Mesenchymal stem cell (in vitro differentiated cells and primary cell): ENCODE measurements at regions not wholly inside any gene's neighbourhood (a gene's known extent, or its start where the extent isn't known, plus 50 kb on each side); places are given as distances from the start of the nearest gene placed in this dataset.

Experiments
- DNase-seq: peaks from one replicate; pipeline ENCODE4 v3.0.0-alpha.2; 2013
- H2AFZ ChIP-seq: one replicate; pipeline ENCODE4 v1.6.1; 2013; ENCODE audit warnings: low read depth, mild to moderate bottlenecking, control low read depth, inconsistent platforms, low read length, moderate library complexity
- H2AK5ac ChIP-seq: 2 replicates; pipeline ENCODE4 v1.6.1; 2013; ENCODE audit warnings: low read length, moderate library complexity, mild to moderate bottlenecking, inconsistent platforms; ENCODE audit not compliant: severe bottlenecking
- H2BK120ac ChIP-seq: one replicate; pipeline ENCODE4 v1.6.1; 2013; ENCODE audit warnings: low read depth, mild to moderate bottlenecking, inconsistent platforms, low read length, moderate library complexity
- H2BK12ac ChIP-seq, 2 experiments: one replicate each; pipeline ENCODE4 v1.6.1; 2013; ENCODE audit warnings: inconsistent platforms in 2 of 2, low read length in 2 of 2, mild to moderate bottlenecking in 2 of 2, moderate library complexity in 2 of 2, control low read depth in 1 of 2
- H2BK15ac ChIP-seq: one replicate; pipeline ENCODE4 v1.6.1; 2013; ENCODE audit warnings: mild to moderate bottlenecking, low read depth, inconsistent platforms; ENCODE audit not compliant: poor library complexity, severe bottlenecking
- H2BK5ac ChIP-seq: 2 replicates; pipeline ENCODE4 v1.6.1; 2013; ENCODE audit warnings: low read depth, mild to moderate bottlenecking, low read length, control low read depth, inconsistent platforms; ENCODE audit not compliant: poor library complexity, severe bottlenecking
- H3K14ac ChIP-seq, 2 experiments: one replicate each; pipeline ENCODE4 v1.6.1; 2013; ENCODE audit warnings: inconsistent platforms in 2 of 2, low read length in 2 of 2, control low read depth in 1 of 2, mild to moderate bottlenecking in 1 of 2, moderate library complexity in 1 of 2
- H3K18ac ChIP-seq, 2 experiments: one replicate each; pipeline ENCODE4 v1.6.1; 2013; ENCODE audit warnings: inconsistent platforms in 2 of 2, low read length in 2 of 2, control low read depth in 1 of 2, low read depth in 1 of 2, mild to moderate bottlenecking in 1 of 2
- H3K23ac ChIP-seq, 2 experiments: one replicate each; pipeline ENCODE4 v1.6.1; 2013; ENCODE audit warnings: inconsistent platforms in 2 of 2, low read length in 2 of 2, mild to moderate bottlenecking in 2 of 2, moderate library complexity in 2 of 2, control low read depth in 1 of 2
- H3K27ac ChIP-seq: 2 replicates; pipeline ENCODE4 v1.5.1; 2013; ENCODE audit warnings: mild to moderate bottlenecking, moderate library complexity, low read length, control low read depth, inconsistent platforms; ENCODE audit not compliant: poor library complexity, severe bottlenecking
- H3K27me3 ChIP-seq, 2 experiments: 2 replicates each; pipeline versions ENCODE4 v1.6.1 to v1.7.0; 2013; ENCODE audit warnings: low read length in 2 of 2, mild to moderate bottlenecking in 2 of 2, moderate library complexity in 2 of 2, control low read depth in 1 of 2, inconsistent platforms in 1 of 2; ENCODE audit not compliant: control insufficient read depth in 1 of 2, insufficient read depth in 1 of 2
- H3K36me3 ChIP-seq, 2 experiments: 2 replicates each; pipeline versions ENCODE4 v1.6.1 to v1.7.0; 2013; ENCODE audit warnings: low read length in 2 of 2, control low read depth in 1 of 2, inconsistent platforms in 1 of 2, low read depth in 1 of 2, mild to moderate bottlenecking in 1 of 2; ENCODE audit not compliant: insufficient read depth in 2 of 2, control insufficient read depth in 1 of 2
- H3K4ac ChIP-seq, 2 experiments: one replicate each; pipeline ENCODE4 v1.6.1; 2013; ENCODE audit warnings: inconsistent platforms in 2 of 2, low read length in 2 of 2, mild to moderate bottlenecking in 2 of 2, moderate library complexity in 2 of 2, control low read depth in 1 of 2, low read depth in 1 of 2
- H3K4me1 ChIP-seq: 2 replicates; pipeline ENCODE4 v1.6.1; 2013; ENCODE audit warnings: low read depth, low read length, control low read depth; ENCODE audit not compliant: control insufficient read depth, insufficient read depth
- H3K4me2 ChIP-seq: 2 replicates; pipeline ENCODE4 v1.6.1; 2013; ENCODE audit warnings: low read length, mild to moderate bottlenecking, inconsistent platforms; ENCODE audit not compliant: poor library complexity, severe bottlenecking
- H3K4me3 ChIP-seq, 2 experiments: 2 replicates each; pipeline versions ENCODE4 v1.5.1 to v1.7.0; 2013; ENCODE audit warnings: low read length in 2 of 2, mild to moderate bottlenecking in 2 of 2, control low read depth in 1 of 2, low read depth in 1 of 2; ENCODE audit not compliant: insufficient read depth in 1 of 2
- H3K79me1 ChIP-seq: replicated peaks from 2 replicates; pipeline ENCODE4 v1.6.1; 2013; ENCODE audit warnings: mild to moderate bottlenecking, control low read depth, low read length, inconsistent platforms; ENCODE audit not compliant: poor library complexity, severe bottlenecking
- H3K9ac ChIP-seq: 2 replicates; pipeline ENCODE4 v1.7.0; 2013; ENCODE audit warnings: mild to moderate bottlenecking, low read length, moderate library complexity
- H3K9me3 ChIP-seq: 2 replicates; pipeline ENCODE4 v1.7.0; 2013; ENCODE audit warnings: mild to moderate bottlenecking, low read length; ENCODE audit not compliant: control insufficient read depth
- H4K8ac ChIP-seq: one replicate; pipeline ENCODE4 v1.6.1; 2013; ENCODE audit warnings: inconsistent platforms, mild to moderate bottlenecking, low read length, moderate library complexity
- H4K91ac ChIP-seq: one replicate; pipeline ENCODE4 v1.6.1; 2013; ENCODE audit warnings: mild to moderate bottlenecking, low read length, inconsistent platforms
- WGBS: methylation state at CpG from one replicate; pipeline ENCODE4 v1.1.7; 2013; ENCODE audit warnings: mixed read lengths; 5-methylcytosine and 5-hydroxymethylcytosine counted together

DNA sequence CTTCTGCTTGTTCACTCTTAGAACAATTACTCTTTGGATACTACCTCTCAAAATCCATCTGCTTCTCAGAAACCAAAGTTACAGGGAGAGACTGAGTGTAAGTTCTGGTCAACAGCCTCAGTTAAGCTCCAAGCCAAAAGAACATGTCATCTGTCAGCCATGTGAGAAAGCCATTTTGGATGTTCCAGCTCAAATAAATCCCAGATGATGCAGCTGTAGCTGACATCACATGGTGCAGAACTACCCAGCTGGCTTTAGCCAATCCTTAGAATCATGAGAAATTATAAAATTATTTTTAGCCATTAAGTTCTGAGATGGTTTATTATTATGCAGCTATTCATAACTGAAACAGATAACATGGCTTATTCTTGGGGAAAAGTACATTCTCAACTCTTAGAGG is 696.0 kb downstream of the ZNF385D start:
- no peak for DNase-seq
- Histone ChIP-seq H2BK15ac (no peak overlapping the region), H2BK5ac (no peak overlapping the region), H2AFZ (no peak overlapping the region), H4K91ac (no peak overlapping the region), H3K9ac (no peak overlapping the region), H3K4me2 (no peak overlapping the region), H3K36me3 (no peaks in the 10 kb centered on the region), H3K27ac (no peak overlapping the region), H3K4me1 (no peaks in the 10 kb centered on the region), H3K14ac (no peak overlapping the region), H2BK120ac (no peak overlapping the region), H3K27me3 (no peaks in the 10 kb centered on the region), H3K9me3 (no peaks in the 10 kb centered on the region), H3K79me1 (no peaks in the 10 kb centered on the region), H4K8ac (no peak overlapping the region), H2BK12ac (no peak overlapping the region), H3K4ac (no peak overlapping the region), H3K18ac (no peak overlapping the region), H3K4me3 (no peak overlapping the region), H2AK5ac (no peak overlapping the region), H3K23ac (no peak overlapping the region)

DNA sequence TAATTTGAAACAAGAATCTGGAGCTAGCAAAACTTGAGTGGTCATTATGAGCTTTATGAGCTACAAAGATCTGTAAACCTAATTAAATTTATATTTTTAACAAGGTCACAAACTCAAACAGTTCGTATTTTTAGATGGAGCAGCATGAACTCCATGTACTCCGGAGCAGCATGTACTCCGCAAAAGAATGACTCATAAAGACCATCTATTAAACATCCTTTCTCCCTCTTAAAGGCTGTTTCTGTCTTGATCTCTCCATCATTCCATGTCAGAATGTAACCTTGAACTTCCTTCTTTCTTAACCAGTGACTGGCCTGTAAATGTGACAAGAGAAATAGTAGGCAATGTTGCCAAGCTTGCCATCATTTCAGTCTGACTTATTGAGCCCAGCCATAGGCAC is 696.9 kb downstream of the ZNF385D start:
- no peaks in the 10 kb centered on the region for H3K4me1 ChIP-seq

DNA sequence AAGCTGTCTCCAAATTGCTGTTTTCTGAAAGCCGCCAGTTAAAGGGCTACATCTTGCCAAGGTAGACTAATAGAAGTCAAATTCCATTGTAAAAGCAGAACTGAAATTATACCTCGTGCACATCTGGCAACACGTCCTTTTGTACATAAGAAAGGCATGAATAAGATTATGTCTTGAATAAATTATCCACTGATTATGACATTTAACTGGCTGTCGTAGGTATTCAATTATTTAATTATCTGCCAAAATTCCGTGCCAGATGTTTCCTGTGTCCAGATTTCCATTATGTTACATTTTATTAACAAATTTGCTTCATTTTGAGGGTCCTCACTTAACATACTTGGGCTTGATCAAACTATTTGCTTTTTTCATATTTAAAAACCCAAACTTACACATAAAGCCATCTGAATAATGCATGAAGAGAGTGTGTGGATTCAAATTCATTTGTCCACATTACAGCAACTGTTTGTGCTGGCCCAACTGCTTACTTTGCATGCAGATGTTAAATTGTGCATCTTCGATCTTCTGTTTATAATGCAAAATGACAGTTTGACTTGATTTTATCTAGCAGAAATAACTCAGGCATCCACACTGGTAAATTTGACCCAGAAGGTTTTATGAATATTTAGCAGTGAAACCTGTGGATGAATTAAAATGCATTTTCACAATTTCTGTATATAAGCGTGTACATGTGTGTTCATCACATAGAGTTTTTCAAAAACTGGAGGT is 701.5 kb downstream of the ZNF385D start:
- no peak overlapping the region for H3K9ac ChIP-seq
- DNase-seq: no peak
- no peak overlapping the region for H3K4me3 ChIP-seq
- no peaks in the 10 kb centered on the region for H3K9me3 ChIP-seq
- H3K4me1 ChIP-seq: no peaks in the 10 kb centered on the region
- no peaks in the 10 kb centered on the region for H3K27me3 ChIP-seq
- no peak overlapping the region for H3K4me2 ChIP-seq
- H2BK5ac ChIP-seq: no peak overlapping the region
- H2BK12ac ChIP-seq: no peak overlapping the region
- no peaks in the 10 kb centered on the region for H3K36me3 ChIP-seq
- H3K23ac ChIP-seq: no peak overlapping the region
- H2BK15ac ChIP-seq: no peak overlapping the region
- H2AFZ ChIP-seq: no peak overlapping the region
- H4K91ac ChIP-seq: no peak overlapping the region
- H3K4ac ChIP-seq: no peak overlapping the region
- H2AK5ac ChIP-seq: no peak overlapping the region
- no peak overlapping the region for H3K27ac ChIP-seq
- H2BK120ac ChIP-seq: no peak overlapping the region
- H3K14ac ChIP-seq: no peak overlapping the region
- no peak overlapping the region for H3K18ac ChIP-seq
- no peak overlapping the region for H4K8ac ChIP-seq
- WGBS: 72% methylated on average over 4 of the region's 7 CpGs
- no peaks in the 10 kb centered on the region for H3K79me1 ChIP-seq

More for the DNA sequence above, 696.9 kb downstream of the ZNF385D start:
- Histone ChIP-seq H3K14ac (no peak overlapping the region), H2BK5ac (no peak overlapping the region), H3K9me3 (no peaks in the 10 kb centered on the region), H3K9ac (no peak overlapping the region), H3K4me2 (no peak overlapping the region), H3K27me3 (no peaks in the 10 kb centered on the region), H3K23ac (no peak overlapping the region), H2AK5ac (no peak overlapping the region), H3K27ac (no peak overlapping the region), H3K18ac (no peak overlapping the region), H4K8ac (no peak overlapping the region), H3K4ac (no peak overlapping the region), H2AFZ (no peak overlapping the region), H3K4me3 (no peak overlapping the region), H4K91ac (no peak overlapping the region), H2BK120ac (no peak overlapping the region), H2BK12ac (no peak overlapping the region), H3K36me3 (no peaks in the 10 kb centered on the region), H2BK15ac (no peak overlapping the region), H3K79me1 (no peaks in the 10 kb centered on the region)
- 72% methylated on average over 3 of the region's 3 CpGs for WGBS
- DNase-seq: no peak

DNA sequence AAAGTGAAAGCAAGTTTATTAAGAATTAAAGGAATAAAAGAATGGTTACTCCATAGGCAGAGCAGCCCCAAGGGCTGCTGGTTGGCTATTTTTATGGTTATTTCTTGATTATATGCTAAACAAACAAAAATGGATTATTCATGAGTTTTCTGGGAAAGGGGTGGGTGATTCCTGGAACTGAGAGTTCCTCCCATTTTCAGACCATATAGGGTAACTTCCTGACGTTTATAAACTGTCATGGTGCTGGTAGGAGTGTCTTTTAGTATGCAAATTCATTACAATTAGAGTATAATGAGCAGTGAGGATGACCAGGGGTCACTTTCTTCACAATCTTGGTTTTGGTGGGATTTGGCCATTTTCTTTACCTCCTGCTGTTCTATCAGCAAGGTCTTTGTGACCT is 707.9 kb downstream of the ZNF385D start:
- Histone ChIP-seq H3K4me3 (no peak overlapping the region), H2AK5ac (no peak overlapping the region), H3K4ac (no peak overlapping the region), H2AFZ (no peak overlapping the region), H2BK15ac (no peak overlapping the region), H2BK12ac (no peak overlapping the region), H3K27me3 (no peaks in the 10 kb centered on the region), H4K8ac (no peak overlapping the region), H3K9ac (no peak overlapping the region), H2BK5ac (no peak overlapping the region), H3K4me1 (no peaks in the 10 kb centered on the region), H3K36me3 (no peaks in the 10 kb centered on the region), H3K27ac (no peak overlapping the region), H3K14ac (no peak overlapping the region), H3K79me1 (no peaks in the 10 kb centered on the region), H4K91ac (no peak overlapping the region), H3K9me3 (no peaks in the 10 kb centered on the region), H3K18ac (no peak overlapping the region), H3K23ac (no peak overlapping the region), H3K4me2 (no peak overlapping the region), H2BK120ac (no peak overlapping the region)
- no peak for DNase-seq
- WGBS: 63% methylated on average over 1 of the region's 1 CpG
